Neutrophil (primary cell): ENCODE measurements at regions not wholly inside any gene's neighbourhood (a gene's known extent, or its start where the extent isn't known, plus 50 kb on each side); places are given as distances from the start of the nearest gene placed in this dataset.

ENCODE experiments used
- H3K27ac ChIP-seq: fragments of 200-600 bp; sonication (generic); 2 replicates; pipeline ENCODE4 v1.5.1; 2016; ENCODE audit warnings: mild to moderate bottlenecking, moderate library complexity
- H3K27me3 ChIP-seq: fragments of 200-600 bp; sonication (generic); 2 replicates; pipeline ENCODE4 v1.6.0; 2016; ENCODE audit warnings: mild to moderate bottlenecking
- H3K36me3 ChIP-seq: fragments of 200-600 bp; sonication (generic); 2 replicates; pipeline ENCODE4 v1.5.1; 2017
- H3K4me1 ChIP-seq, 2 experiments: fragments of 200-600 bp in 1 of 2; sonication (generic) in 1 of 2; 1 replicate in 1 of 2; 2 replicates in 1 of 2; pipeline versions ENCODE4 v1.5.1 to v1.6.1; 2013 to 2016; ENCODE audit warnings: low read depth in 1 of 2, low read length in 1 of 2, mild to moderate bottlenecking in 1 of 2, moderate library complexity in 1 of 2; ENCODE audit not compliant: control insufficient read depth in 1 of 2, insufficient read depth in 1 of 2
- H3K4me3 ChIP-seq, 2 experiments: fragments of 200-600 bp in 1 of 2; sonication (generic) in 1 of 2; 1 replicate in 1 of 2; 2 replicates in 1 of 2; pipeline ENCODE4 v1.5.1; 2013 to 2016; ENCODE audit warnings: low read depth in 1 of 2, low read length in 1 of 2, mild to moderate bottlenecking in 1 of 2, moderate library complexity in 1 of 2
- H3K9me3 ChIP-seq: fragments of 200-600 bp; sonication (generic); 2 replicates; pipeline ENCODE4 v1.5.1; 2016
- CTCF ChIP-seq: fragments of 200-600 bp; sonication (generic); IDR thresholded peaks from 2 replicates; pipeline ENCODE4 v1.5.1; 2016; ENCODE audit warnings: antibody characterized with exemption

GRCh38 chr9:119841016-119841415 is 471.8 kb upstream of the BRINP1 start:
- Histone ChIP-seq H3K27me3 (no peaks in the 10 kb centered on the region), H3K36me3 (no peaks in the 10 kb centered on the region), H3K27ac (no peak overlapping the region), H3K9me3 (no peaks in the 10 kb centered on the region), H3K4me1 (no peaks in the 10 kb centered on the region), H3K4me3 (no peak overlapping the region)
- no peak for TF ChIP-seq CTCF

GRCh38 chr9:119839888-119840287 is 470.7 kb upstream of the BRINP1 start:
- no peaks in the 10 kb centered on the region for H3K36me3 ChIP-seq
- no peak overlapping the region for H3K27ac ChIP-seq
- no peak overlapping the region for H3K4me3 ChIP-seq
- no peaks in the 10 kb centered on the region for H3K9me3 ChIP-seq
- no peaks in the 10 kb centered on the region for H3K4me1 ChIP-seq
- no peaks in the 10 kb centered on the region for H3K27me3 ChIP-seq
- no peak for TF ChIP-seq CTCF

- no peaks in the 10 kb centered on the region for H3K9me3 ChIP-seq
- H3K4me3 ChIP-seq = no peak overlapping the region
- no peak for TF ChIP-seq CTCF
- H3K4me1 ChIP-seq = no peaks in the 10 kb centered on the region
- no peaks in the 10 kb centered on the region for H3K27me3 ChIP-seq
- H3K36me3 ChIP-seq = no peaks in the 10 kb centered on the region
- no peak overlapping the region for H3K27ac ChIP-seq
Measured at GRCh38 chr9:119838210-119838609, 469.0 kb upstream of the BRINP1 start.

GRCh38 chr9:119836036-119836435 is 466.8 kb upstream of the BRINP1 start:
- Histone ChIP-seq H3K9me3 (no peaks in the 10 kb centered on the region), H3K27ac (no peak overlapping the region), H3K4me3 (no peak overlapping the region), H3K4me1 (no peaks in the 10 kb centered on the region), H3K27me3 (no peaks in the 10 kb centered on the region), H3K36me3 (no peaks in the 10 kb centered on the region)
- TF ChIP-seq CTCF = no peak

GRCh38 chr9:119834064-119834620 is 464.9 kb upstream of the BRINP1 start:
- Histone ChIP-seq H3K27me3 (no peaks in the 10 kb centered on the region), H3K4me3 (no peak overlapping the region), H3K4me1 (no peaks in the 10 kb centered on the region), H3K9me3 (no peaks in the 10 kb centered on the region), H3K27ac (no peak overlapping the region), H3K36me3 (no peaks in the 10 kb centered on the region)
- no peak for TF ChIP-seq CTCF

- no peaks in the 10 kb centered on the region for H3K27me3 ChIP-seq
- no peak overlapping the region for H3K4me3 ChIP-seq
- no peaks in the 10 kb centered on the region for H3K9me3 ChIP-seq
- no peaks in the 10 kb centered on the region for H3K4me1 ChIP-seq
- TF ChIP-seq CTCF = no peak
- H3K36me3 ChIP-seq = no peaks in the 10 kb centered on the region
- no peak overlapping the region for H3K27ac ChIP-seq
Measured at GRCh38 chr9:119831309-119831708, 462.1 kb upstream of the BRINP1 start.
